Heart right ventricle (tissue), 16 donors: ENCODE measurements at regions not wholly inside any gene's neighbourhood (a gene's known extent, or its start where the extent isn't known, plus 50 kb on each side); places are given as distances from the start of the nearest gene placed in this dataset.

ENCODE experiments used
- ATAC-seq, 8 donors: fragments of 200-7000 bp; cut with Tn5 transposase; one replicate each; pipeline ENCODE4 v1.9.1; 2020; ENCODE audit warnings: mild to moderate bottlenecking in 8 of 8, moderate library complexity in 8 of 8, moderate number of reproducible peaks in 1 of 8
- DNase-seq, 2 donors: peaks; one replicate each; pipeline ENCODE4 v3.0.0-alpha.2; 2020
- H3K27ac ChIP-seq, 10 donors: fragments of 200-600 bp; sonication (generic) in 2 of 10; one replicate each; pipeline versions ENCODE4 v1.5.0 to v1.8.0; 2020 to 2022; ENCODE audit warnings: mild to moderate bottlenecking in 3 of 10
- H3K27me3 ChIP-seq, 7 donors: fragments of 200-600 bp; one replicate each; pipeline ENCODE4 v1.8.0; 2021 to 2022; ENCODE audit warnings: mild to moderate bottlenecking in 2 of 7
- H3K36me3 ChIP-seq, 9 donors: fragments of 200-600 bp; sonication (generic) in 1 of 9; one replicate each; pipeline versions ENCODE4 v1.5.0 to v1.8.0; 2020 to 2022; ENCODE audit warnings: mild to moderate bottlenecking in 2 of 9
- H3K4me1 ChIP-seq, 9 donors: fragments of 200-600 bp; sonication (generic) in 1 of 9; one replicate each; pipeline versions ENCODE4 v1.5.0 to v1.8.0; 2020 to 2022; ENCODE audit warnings: mild to moderate bottlenecking in 4 of 9
- H3K4me3 ChIP-seq, 10 donors: fragments of 200-600 bp; sonication (generic) in 2 of 10; one replicate each; pipeline versions ENCODE4 v1.5.0 to v1.8.0; 2020 to 2022; ENCODE audit warnings: mild to moderate bottlenecking in 7 of 10, moderate library complexity in 2 of 10
- H3K9me3 ChIP-seq, 11 donors: fragments of 200-600 bp in 10 of 11; sonication (generic) in 2 of 11; one replicate each; pipeline versions ENCODE4 v1.5.0 to v1.8.0; 2013 to 2022; ENCODE audit warnings: mild to moderate bottlenecking in 2 of 11, control low read depth in 1 of 11, moderate library complexity in 1 of 11
- WGBS, 2 donors: extraction: QIAGEN DNeasy Blood & Tissue Kit; methylation state at CpG; one replicate each; pipeline ENCODE4 v1.1.7; 2013; ENCODE audit warnings: inconsistent platforms in 1 of 2; 5-methylcytosine and 5-hydroxymethylcytosine counted together
- intact Hi-C, 10 donors: fragments of 100-400 bp; cut with DNase I; formaldehyde crosslinking; loops; one replicate each; pipeline versions ENCODE4 v1.11.1 to v1.14.2; 2022
- TF ChIP-seq, protein P1 (sequence below), 9 donors: fragments of 200-600 bp; sonication (generic) in 2 of 9; IDR thresholded peaks; one replicate each; pipeline versions ENCODE4 v1.5.0 to v1.8.0; 2021 to 2022; ENCODE audit warnings: antibody characterized with exemption in 9 of 9, mild to moderate bottlenecking in 5 of 9, moderate library complexity in 1 of 9
- donor health status: Arrhythmogenic right ventricular cardiomyopathy.
- donor health status: ischemic (EF 13 %, LVEDD 7.1; RV severe dilation, severe dysfunction).
- donor health status: healthy with polysubstance abuse.
- donor health status: DM: no; HTN: yes; CAD: no.
- donor health status: DM: no; HTN: no; CAD: no.
- donor health status: ischemic (EF 25% LVEDD 6.9; RV normal size, moderate dysfunction).
- donor health status: ischemic (EF 25% LVEDD 5.7; RV mildly dilated, moderate dysfunction).
- donor health status: healthy.
- donor health status: DM: yes; HTN: yes; CAD: no.
- donor health status: Ischemic cardiomyopathy.
- donor health status: ischemic (EF 35%, LVEDD 5.7; RV mildly dilated, moderate dysfunction).
- donor health status: nonischemic (EF 11% LVEDD 7.7; RV severe dilation, severe dysfunction).
- donor health status: DM: yes; HTN: yes; CAD: no.
- donor health status: PGD.
- donor health status: ischemic (EF 29% LVEDD 5.4; RV normal size, mild dysfunction).
- donor health status: nonischemic (EF 23%, LVEDD 6.1; RV moderate dilation, normal function).

DNA sequence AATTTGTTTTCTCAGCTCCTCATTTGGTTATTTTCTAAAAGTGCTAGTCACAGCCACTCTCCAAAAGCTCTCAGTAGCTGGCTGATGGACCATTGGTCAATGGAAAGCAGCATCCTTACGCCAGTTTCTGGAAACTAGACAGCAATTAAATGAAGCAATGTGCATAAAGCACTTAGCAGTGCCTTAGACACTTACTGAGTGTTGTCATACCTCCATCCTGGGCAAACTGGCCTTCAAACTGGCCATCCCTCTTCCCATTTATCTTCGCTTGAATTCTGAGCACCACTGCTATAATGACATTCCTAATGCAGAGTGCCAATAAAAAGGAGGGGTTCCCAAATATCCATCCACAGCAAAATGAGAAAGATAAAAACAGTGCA lies 209.2 kb downstream of the ENC1 start:
- no peaks in the 10 kb centered on the region for H3K27me3 ChIP-seq
- no peak overlapping the region for H3K4me3 ChIP-seq
- no peak overlapping the region for H3K27ac ChIP-seq
- H3K9me3 ChIP-seq, result peaks cover 0 to 12% (median 0%) of the 10 kb centered on the region in 11 donors
- WGBS, 2 donors, result 94 to 96% methylated on average over 2 of the region's 2 CpGs
- TF ChIP-seq, protein P1, sequence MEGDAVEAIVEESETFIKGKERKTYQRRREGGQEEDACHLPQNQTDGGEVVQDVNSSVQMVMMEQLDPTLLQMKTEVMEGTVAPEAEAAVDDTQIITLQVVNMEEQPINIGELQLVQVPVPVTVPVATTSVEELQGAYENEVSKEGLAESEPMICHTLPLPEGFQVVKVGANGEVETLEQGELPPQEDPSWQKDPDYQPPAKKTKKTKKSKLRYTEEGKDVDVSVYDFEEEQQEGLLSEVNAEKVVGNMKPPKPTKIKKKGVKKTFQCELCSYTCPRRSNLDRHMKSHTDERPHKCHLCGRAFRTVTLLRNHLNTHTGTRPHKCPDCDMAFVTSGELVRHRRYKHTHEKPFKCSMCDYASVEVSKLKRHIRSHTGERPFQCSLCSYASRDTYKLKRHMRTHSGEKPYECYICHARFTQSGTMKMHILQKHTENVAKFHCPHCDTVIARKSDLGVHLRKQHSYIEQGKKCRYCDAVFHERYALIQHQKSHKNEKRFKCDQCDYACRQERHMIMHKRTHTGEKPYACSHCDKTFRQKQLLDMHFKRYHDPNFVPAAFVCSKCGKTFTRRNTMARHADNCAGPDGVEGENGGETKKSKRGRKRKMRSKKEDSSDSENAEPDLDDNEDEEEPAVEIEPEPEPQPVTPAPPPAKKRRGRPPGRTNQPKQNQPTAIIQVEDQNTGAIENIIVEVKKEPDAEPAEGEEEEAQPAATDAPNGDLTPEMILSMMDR (IDR thresholded peaks at IDR 0.05), result no peak
- ATAC-seq (no peak), DNase-seq (no peak)
- peaks cover 3 to 36% (median 22%) of the 10 kb centered on the region in 9 donors for H3K4me1 ChIP-seq
- H3K36me3 ChIP-seq, result no peaks in the 10 kb centered on the region
- intact Hi-C loops, result loop anchor here in 2 of 10 donors (5.0 kb wide), 2 partner anchors 44 to 49 kb away; no protein-coding TSS in a partner anchor

DNA sequence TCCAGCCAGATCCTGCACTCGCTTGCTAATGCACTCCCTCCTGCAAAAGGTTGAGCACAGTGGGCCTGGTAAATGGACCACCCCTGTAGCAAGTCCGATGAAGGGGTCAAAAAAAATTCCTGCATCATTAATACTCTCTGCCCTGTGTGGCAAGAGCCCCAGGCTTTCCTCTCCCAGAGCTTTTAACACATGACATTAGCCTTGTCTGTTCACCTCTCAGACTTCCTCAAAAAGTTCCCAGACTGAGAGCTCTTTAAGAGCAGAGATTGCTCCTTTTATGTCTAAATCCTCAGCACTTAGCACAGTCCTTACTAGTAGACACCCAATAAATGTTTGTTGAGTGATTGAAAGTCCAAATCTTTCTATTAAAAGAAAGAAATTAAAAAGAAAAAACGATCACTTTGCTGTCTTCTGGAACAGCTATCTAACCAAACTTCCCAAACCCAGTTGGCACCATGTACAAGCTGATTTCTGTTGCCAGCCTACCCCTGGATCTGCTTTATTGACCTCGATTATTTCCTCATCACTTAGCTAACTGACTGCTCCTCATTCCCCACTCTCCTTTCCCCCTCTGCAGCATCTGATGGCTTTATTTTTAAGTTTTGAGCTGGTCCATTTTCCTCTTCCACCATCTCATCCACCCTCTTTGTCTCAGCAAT lies 209.8 kb downstream of the ENC1 start:
- H3K4me3 ChIP-seq, result no peak overlapping the region
- intact Hi-C loops, result loop anchor here in 2 of 10 donors (5.0 kb wide), 2 partner anchors 43 to 48 kb away; no protein-coding TSS in a partner anchor
- no peaks in the 10 kb centered on the region for H3K27me3 ChIP-seq
- peaks cover 3 to 36% (median 22%) of the 10 kb centered on the region in 9 donors for H3K4me1 ChIP-seq
- ATAC-seq (no peak), DNase-seq (no peak)
- WGBS, 2 donors, result 84 to 89% methylated on average over 4 of the region's 4 CpGs
- H3K9me3 ChIP-seq, result peaks cover 0 to 12% (median 0%) of the 10 kb centered on the region in 11 donors
- H3K27ac ChIP-seq, result no peak overlapping the region
- no peaks in the 10 kb centered on the region for H3K36me3 ChIP-seq
- TF ChIP-seq, protein P1 (IDR thresholded peaks at IDR 0.05), result no peak

DNA sequence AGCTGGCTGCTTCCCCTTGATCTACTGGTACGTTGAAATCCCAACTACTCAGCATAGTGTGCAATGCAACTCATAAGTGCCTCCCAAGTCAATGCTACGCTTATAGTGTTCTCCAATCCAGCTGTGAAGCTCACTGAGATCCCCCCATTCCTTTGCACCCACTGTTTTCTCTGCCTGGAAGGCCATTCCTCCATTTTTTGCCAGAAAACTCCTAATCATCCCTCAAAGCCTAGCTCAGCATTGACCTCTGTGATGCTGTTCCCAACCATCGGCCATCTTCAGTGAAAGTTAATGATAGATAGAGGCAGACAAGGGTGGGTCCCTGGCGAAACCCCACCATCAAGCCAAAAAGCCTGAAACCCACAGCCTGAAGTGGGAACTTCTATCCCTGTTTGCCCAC lies 211.0 kb downstream of the ENC1 start:
- ATAC-seq, result no peak
- no peak overlapping the region for H3K4me3 ChIP-seq
- H3K9me3 ChIP-seq, result peaks cover 0 to 12% (median 0%) of the 10 kb centered on the region in 11 donors
- no peaks in the 10 kb centered on the region for H3K27me3 ChIP-seq
- H3K4me1 ChIP-seq, result peaks cover 3 to 29% (median 18%) of the 10 kb centered on the region in 9 donors
- no peak overlapping the region for H3K27ac ChIP-seq
- DNase-seq, result no peak
- 96 to 98% methylated on average over 4 of the region's 4 CpGs for WGBS, 2 donors
- intact Hi-C loops, result no loop called here
- no peaks in the 10 kb centered on the region for H3K36me3 ChIP-seq
- TF ChIP-seq, protein P1 (IDR thresholded peaks at IDR 0.05), result no peak

DNA sequence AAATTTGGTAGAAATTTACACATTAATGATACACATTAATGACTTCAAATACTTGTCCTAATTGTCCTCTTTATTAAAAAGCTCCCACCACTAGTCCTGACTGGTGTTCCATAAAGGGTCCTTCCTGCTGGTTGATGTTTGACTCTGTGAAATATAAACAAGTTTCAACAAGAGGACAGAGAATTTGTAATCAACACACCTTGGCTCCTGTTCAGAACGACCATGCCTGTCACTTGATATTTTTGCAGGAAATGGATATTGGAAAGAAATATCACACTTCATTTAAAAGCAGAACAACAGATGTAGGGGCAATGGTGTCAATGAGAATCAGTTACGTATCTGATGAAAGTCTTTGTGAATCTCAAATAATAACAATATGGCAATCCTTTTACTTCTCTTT lies 211.7 kb downstream of the ENC1 start:
- 64 to 78% methylated on average over 2 of the region's 2 CpGs for WGBS, 2 donors
- Histone ChIP-seq H3K27me3 (no peaks in the 10 kb centered on the region), H3K36me3 (no peaks in the 10 kb centered on the region), H3K9me3 (peaks cover 0 to 12% (median 0%) of the 10 kb centered on the region in 11 donors), H3K4me1 (peaks cover 3 to 23% (median 11%) of the 10 kb centered on the region in 9 donors), H3K4me3 (no peak overlapping the region), H3K27ac (no peak overlapping the region)
- ATAC-seq (no peak), DNase-seq (no peak)
- intact Hi-C loops, result no loop called here
- TF ChIP-seq, protein P1 (IDR thresholded peaks at IDR 0.05), result no peak
